ENCODE measurements at regions not wholly inside any gene's neighbourhood (a gene's known extent, or its start where the extent isn't known, plus 50 kb on each side); places are given as distances from the start of the nearest gene placed in this dataset.

- H3K27me3 ChIP-seq (ENCODE audit: control insufficient read depth, insufficient read depth, low read length): no peaks in the 10 kb centered on the region
Observed at GRCh38 chr20:1720845-1721475, 63.4 kb upstream of the SIRPG start.

GRCh38 chr20:1720226-1720625 is 62.6 kb upstream of the SIRPG start:
- Histone ChIP-seq H3K9ac (ENCODE audit: low read length) (no peak overlapping the region), H3K27me3 (ENCODE audit: control insufficient read depth, insufficient read depth, low read length) (no peaks in the 10 kb centered on the region), H3K4me1 (ENCODE audit: control insufficient read depth, insufficient read depth, low read length) (no peaks in the 10 kb centered on the region), H3K4me3 (ENCODE audit: low read length) (no peak overlapping the region), H3K36me3 (ENCODE audit: control insufficient read depth, insufficient read depth, low read length) (no peaks in the 10 kb centered on the region), H3K27ac (ENCODE audit: low read depth, low read length) (no peak overlapping the region)

More at GRCh38 chr20:1720845-1721475, 63.4 kb upstream of the SIRPG start:
- Histone ChIP-seq H3K4me3 (ENCODE audit: low read length) (no peak overlapping the region), H3K9ac (ENCODE audit: low read length) (no peak overlapping the region), H3K36me3 (ENCODE audit: control insufficient read depth, insufficient read depth, low read length) (no peaks in the 10 kb centered on the region), H3K27ac (ENCODE audit: low read depth, low read length) (no peak overlapping the region), H3K4me1 (ENCODE audit: control insufficient read depth, insufficient read depth, low read length) (no peaks in the 10 kb centered on the region)

- Histone ChIP-seq H3K9ac (ENCODE audit: low read length) (no peak overlapping the region), H3K27ac (ENCODE audit: low read depth, low read length) (no peak overlapping the region), H3K36me3 (ENCODE audit: control insufficient read depth, insufficient read depth, low read length) (no peaks in the 10 kb centered on the region), H3K4me3 (ENCODE audit: low read length) (no peak overlapping the region), H3K27me3 (ENCODE audit: control insufficient read depth, insufficient read depth, low read length) (no peaks in the 10 kb centered on the region), H3K4me1 (ENCODE audit: control insufficient read depth, insufficient read depth, low read length) (no peaks in the 10 kb centered on the region)
Observed at GRCh38 chr20:1718604-1719384, 61.2 kb upstream of the SIRPG start.

DNA sequence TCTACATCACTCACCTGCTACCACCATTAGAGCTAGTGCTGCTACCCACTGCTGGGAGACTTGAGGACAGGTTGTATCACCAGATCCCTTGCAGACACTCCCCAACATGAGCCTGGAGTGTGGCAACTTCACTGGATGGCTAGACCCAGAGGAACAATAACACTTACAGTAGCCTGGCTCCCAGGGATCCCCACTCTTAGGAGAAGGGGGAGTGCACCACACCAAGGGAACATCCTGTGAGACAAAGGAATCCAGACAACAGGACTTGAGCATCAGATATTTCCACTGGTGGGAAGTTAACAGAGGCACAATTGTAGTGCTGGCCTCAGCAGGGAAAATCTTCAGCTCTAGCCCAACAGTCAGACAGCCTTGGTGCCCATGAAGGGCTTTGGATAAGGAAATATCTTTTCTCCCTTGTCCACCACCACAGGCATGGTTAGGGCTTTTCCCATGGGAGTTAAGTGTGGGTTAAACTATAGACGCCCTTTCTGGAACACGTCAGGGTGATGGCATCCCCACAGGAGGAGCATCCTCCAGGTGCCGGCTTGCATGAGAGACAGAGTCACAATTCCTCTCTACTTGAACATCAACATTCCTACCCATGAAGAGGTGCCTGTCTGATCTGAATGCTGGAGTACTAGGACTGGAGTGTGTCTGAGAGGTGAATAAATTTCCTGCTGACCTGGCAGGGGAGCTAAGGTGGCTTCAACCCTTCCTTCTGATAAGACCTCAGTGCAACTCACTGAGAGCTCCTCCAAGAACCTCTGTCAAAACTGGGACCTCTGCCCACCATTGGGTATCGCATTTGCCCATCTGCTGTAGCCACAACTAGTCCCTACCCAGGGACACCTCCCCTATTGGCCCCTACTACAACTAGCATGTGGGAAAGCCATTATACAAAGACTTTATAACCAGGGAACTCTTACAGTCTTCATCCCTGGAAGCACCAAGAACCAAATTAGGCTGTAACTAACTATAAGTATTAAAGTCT is 55.4 kb upstream of the SIRPG start:
- no peak overlapping the region for H3K27ac ChIP-seq (ENCODE audit: low read depth, low read length)
- no peaks in the 10 kb centered on the region for H3K4me1 ChIP-seq (ENCODE audit: control insufficient read depth, insufficient read depth, low read length)
- H3K4me3 ChIP-seq (ENCODE audit: low read length): no peak overlapping the region
- H3K27me3 ChIP-seq (ENCODE audit: control insufficient read depth, insufficient read depth, low read length): no peaks in the 10 kb centered on the region
- no peaks in the 10 kb centered on the region for H3K36me3 ChIP-seq (ENCODE audit: control insufficient read depth, insufficient read depth, low read length)
- no peak overlapping the region for H3K9ac ChIP-seq (ENCODE audit: low read length)

GRCh38 chr20:1711826-1712601 is 54.4 kb upstream of the SIRPG start:
- Histone ChIP-seq H3K4me1 (ENCODE audit: control insufficient read depth, insufficient read depth, low read length) (no peaks in the 10 kb centered on the region), H3K36me3 (ENCODE audit: control insufficient read depth, insufficient read depth, low read length) (no peaks in the 10 kb centered on the region), H3K4me3 (ENCODE audit: low read length) (no peak overlapping the region), H3K9ac (ENCODE audit: low read length) (no peak overlapping the region), H3K27ac (ENCODE audit: low read depth, low read length) (no peak overlapping the region), H3K27me3 (ENCODE audit: control insufficient read depth, insufficient read depth, low read length) (no peaks in the 10 kb centered on the region)

DNA sequence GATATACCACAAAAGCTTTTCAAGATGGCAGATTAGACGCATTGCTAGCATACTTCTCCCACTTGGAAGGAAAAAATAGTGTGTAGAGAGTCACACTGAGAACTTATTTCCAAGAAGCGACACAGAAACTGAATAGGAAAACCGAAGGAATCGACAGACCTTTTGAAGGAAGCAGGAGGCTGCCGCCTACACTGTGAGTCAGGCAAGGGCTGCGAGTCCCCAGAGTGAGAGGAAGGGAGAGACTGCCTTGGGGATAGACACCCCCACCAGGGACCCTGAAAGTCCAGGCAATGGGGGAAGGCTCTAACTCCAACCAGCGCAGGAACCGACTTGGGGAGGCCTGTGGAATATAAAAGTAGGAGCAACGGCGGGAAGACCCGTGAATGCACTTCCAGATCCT is 53.7 kb upstream of the SIRPG start:
- no peaks in the 10 kb centered on the region for H3K27me3 ChIP-seq (ENCODE audit: control insufficient read depth, insufficient read depth, low read length)
- no peaks in the 10 kb centered on the region for H3K36me3 ChIP-seq (ENCODE audit: control insufficient read depth, insufficient read depth, low read length)
- H3K9ac ChIP-seq (ENCODE audit: low read length): no peak overlapping the region
- H3K4me1 ChIP-seq (ENCODE audit: control insufficient read depth, insufficient read depth, low read length): no peaks in the 10 kb centered on the region
- H3K4me3 ChIP-seq (ENCODE audit: low read length): no peak overlapping the region
- H3K27ac ChIP-seq (ENCODE audit: low read depth, low read length): no peak overlapping the region

DNA sequence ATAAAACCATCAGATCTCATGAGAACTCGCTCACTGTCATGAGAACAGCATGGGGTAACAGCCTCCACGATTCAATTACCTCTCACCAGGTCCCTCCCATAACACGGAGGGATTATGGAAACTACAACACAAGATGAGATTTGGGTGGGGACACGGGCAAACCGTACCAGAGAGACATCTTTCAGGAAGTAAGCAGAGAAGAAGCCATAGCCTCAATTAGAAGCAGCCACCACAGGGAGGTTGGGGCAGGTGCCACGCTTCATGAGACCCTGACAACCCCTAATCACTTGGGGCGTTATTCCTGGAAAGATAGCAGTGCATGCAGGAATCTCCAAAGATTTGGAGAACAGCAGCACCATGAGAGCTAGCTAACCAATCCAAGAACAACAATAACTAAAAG is 52.9 kb upstream of the SIRPG start:
- no peak overlapping the region for H3K9ac ChIP-seq (ENCODE audit: low read length)
- no peaks in the 10 kb centered on the region for H3K4me1 ChIP-seq (ENCODE audit: control insufficient read depth, insufficient read depth, low read length)
- no peak overlapping the region for H3K4me3 ChIP-seq (ENCODE audit: low read length)
- no peak overlapping the region for H3K27ac ChIP-seq (ENCODE audit: low read depth, low read length)
- no peaks in the 10 kb centered on the region for H3K36me3 ChIP-seq (ENCODE audit: control insufficient read depth, insufficient read depth, low read length)
- no peaks in the 10 kb centered on the region for H3K27me3 ChIP-seq (ENCODE audit: control insufficient read depth, insufficient read depth, low read length)

DNA sequence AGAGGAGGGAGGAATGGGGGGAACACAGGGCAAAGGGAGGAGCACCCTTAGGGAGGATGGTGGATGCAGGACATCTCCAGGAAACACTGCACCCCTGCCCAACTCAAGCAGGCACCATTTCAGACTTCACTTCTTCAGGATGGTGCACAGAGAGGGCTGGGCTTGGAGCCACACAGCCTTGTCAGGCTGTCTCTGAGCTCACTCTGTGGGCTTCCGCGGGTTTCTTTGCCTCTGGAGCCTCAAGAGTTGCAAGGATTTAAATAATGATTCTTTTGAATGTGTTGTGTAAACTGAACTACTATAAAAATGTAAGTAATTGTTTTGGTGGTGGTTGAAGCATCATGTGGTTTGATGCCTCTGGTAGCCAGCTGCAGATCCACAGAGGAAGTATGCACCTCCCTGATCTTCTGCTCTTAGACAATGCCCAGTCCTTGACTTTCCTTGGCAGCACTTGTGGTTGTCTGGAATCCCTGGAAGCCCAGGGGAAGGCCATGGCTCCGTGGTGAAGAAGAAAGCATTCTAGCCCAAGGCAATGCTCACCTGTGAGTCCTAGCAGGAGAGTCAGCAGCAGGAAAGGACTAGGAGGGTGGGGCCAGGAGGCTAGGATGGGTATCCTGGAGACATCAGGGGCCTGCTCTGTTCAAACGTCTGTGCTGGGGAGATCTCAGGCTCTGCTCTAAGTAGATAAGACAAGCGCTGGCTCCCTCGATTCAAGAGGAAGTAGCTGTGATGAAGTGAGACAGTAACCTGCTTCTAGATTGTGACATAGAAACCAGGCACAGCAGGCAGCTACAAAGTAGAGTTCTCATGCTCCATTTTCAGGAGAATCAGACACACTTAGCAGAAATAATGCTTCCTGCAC is 50.2 kb upstream of the SIRPG start:
- Histone ChIP-seq H3K27me3 (ENCODE audit: control insufficient read depth, insufficient read depth, low read length) (no peaks in the 10 kb centered on the region), H3K4me1 (ENCODE audit: control insufficient read depth, insufficient read depth, low read length) (no peaks in the 10 kb centered on the region), H3K9ac (ENCODE audit: low read length) (no peak overlapping the region), H3K36me3 (ENCODE audit: control insufficient read depth, insufficient read depth, low read length) (no peaks in the 10 kb centered on the region), H3K27ac (ENCODE audit: low read depth, low read length) (no peak overlapping the region), H3K4me3 (ENCODE audit: low read length) (no peak overlapping the region)
